HepG2 (cell line): ENCODE measurements at regions not wholly inside any gene's neighbourhood (a gene's known extent, or its start where the extent isn't known, plus 50 kb on each side); places are given as distances from the start of the nearest gene placed in this dataset.

ENCODE experiments used
- ATF7 ChIP-seq, 2 experiments: fragments of 450-650 bp in 1 of 2; sonication (generic) in 1 of 2; formaldehyde crosslinking in 1 of 2; IDR thresholded peaks; 2 replicates each; pipeline versions ENCODE4 v1.4.0 to v1.6.1; 2016 to 2020; ENCODE audit warnings: antibody characterized with exemption in 1 of 2, mild to moderate bottlenecking in 1 of 2, missing genetic modification reagents in 1 of 2
- CHD4 ChIP-seq: fragments of 200-600 bp; sonication (generic); IDR thresholded peaks from 2 replicates; pipeline ENCODE4 v1.7.0; 2017; ENCODE audit warnings: mild to moderate bottlenecking, low read length, borderline replicate concordance
- ETV6 ChIP-seq: sonication (generic); formaldehyde crosslinking; conservative IDR thresholded peaks from 2 replicates; pipeline ENCODE4 v1.4.0; 2020; ENCODE audit warnings: missing genetic modification reagents
- FOXJ3 ChIP-seq: sonication (generic); formaldehyde crosslinking; IDR thresholded peaks from 2 replicates; pipeline ENCODE4 v1.4.0; 2020; ENCODE audit warnings: missing genetic modification reagents, mild to moderate bottlenecking, borderline replicate concordance
- FOXM1 ChIP-seq: sonication (generic); formaldehyde crosslinking; IDR thresholded peaks from 2 replicates; pipeline ENCODE4 v1.5.0; 2020; ENCODE audit warnings: missing genetic modification reagents
- GFI1 ChIP-seq: sonication (generic); formaldehyde crosslinking; IDR thresholded peaks from 2 replicates; pipeline ENCODE4 v1.5.0; 2020; ENCODE audit warnings: missing genetic modification reagents, mild to moderate bottlenecking, borderline replicate concordance
- GZF1 ChIP-seq: sonication (generic); formaldehyde crosslinking; IDR thresholded peaks from 2 replicates; pipeline ENCODE4 v1.5.1; 2020; ENCODE audit warnings: mild to moderate bottlenecking, missing genetic modification reagents
- HOXA3 ChIP-seq: sonication (generic); formaldehyde crosslinking; IDR thresholded peaks from 2 replicates; pipeline ENCODE4 v1.5.0; 2020; ENCODE audit warnings: missing genetic modification reagents
- NR2F1 ChIP-seq, 2 experiments: fragments of 450-650 bp in 1 of 2; formaldehyde crosslinking in 1 of 2; IDR thresholded peaks; 2 replicates each; pipeline versions ENCODE4 v1.5.0 to v1.6.1; 2016 to 2020; ENCODE audit warnings: mild to moderate bottlenecking in 1 of 2, missing compliant biosample characterization in 1 of 2, missing genetic modification reagents in 1 of 2, moderate library complexity in 1 of 2
- PHF21A ChIP-seq: sonication (generic); formaldehyde crosslinking; IDR thresholded peaks from 2 replicates; pipeline ENCODE4 v1.5.0; 2020; ENCODE audit warnings: mild to moderate bottlenecking, missing genetic modification reagents
- PHF5A ChIP-seq: IDR thresholded peaks from one replicate; pipeline ENCODE4 v1.6.1; 2018; ENCODE audit warnings: low read depth, missing genetic modification reagents; ENCODE audit not compliant: unreplicated experiment
- SMAD3 ChIP-seq: sonication (generic); formaldehyde crosslinking; IDR thresholded peaks from 2 replicates; pipeline ENCODE4 v1.4.0; 2020; ENCODE audit warnings: missing genetic modification reagents
- SP140L ChIP-seq: sonication (generic); formaldehyde crosslinking; IDR thresholded peaks from 2 replicates; pipeline ENCODE4 v1.4.0; 2020; ENCODE audit warnings: missing genetic modification reagents, borderline replicate concordance
- ZFX ChIP-seq: sonication (generic); formaldehyde crosslinking; IDR thresholded peaks from 2 replicates; pipeline ENCODE4 v1.4.0; 2020; ENCODE audit warnings: mild to moderate bottlenecking, low read depth, missing genetic modification reagents, moderate library complexity
- ZMYM2 ChIP-seq: sonication (generic); formaldehyde crosslinking; IDR thresholded peaks from 2 replicates; pipeline ENCODE4 v1.8.0; 2022; ENCODE audit warnings: mild to moderate bottlenecking, missing genetic modification reagents
- ZNF160 ChIP-seq: sonication (generic); formaldehyde crosslinking; IDR thresholded peaks from 2 replicates; pipeline ENCODE4 v1.8.0; 2022; ENCODE audit warnings: mild to moderate bottlenecking, inconsistent platforms, missing genetic modification reagents
- ZNF317 ChIP-seq: sonication (generic); formaldehyde crosslinking; IDR thresholded peaks from 2 replicates; pipeline ENCODE4 v1.5.0; 2020; ENCODE audit warnings: mild to moderate bottlenecking, missing genetic modification reagents
- ZNF367 ChIP-seq: sonication (generic); formaldehyde crosslinking; IDR thresholded peaks from 2 replicates; pipeline ENCODE4 v1.4.0; 2020; ENCODE audit warnings: missing genetic modification reagents, borderline replicate concordance
- ZSCAN21 ChIP-seq: sonication (generic); formaldehyde crosslinking; IDR thresholded peaks from 2 replicates; pipeline ENCODE4 v1.8.0; 2022; ENCODE audit warnings: mild to moderate bottlenecking, missing genetic modification reagents, moderate library complexity, borderline replicate concordance
- TF ChIP-seq, protein P1 (sequence below): sonication (generic); formaldehyde crosslinking; conservative IDR thresholded peaks from 2 replicates; pipeline ENCODE4 v1.5.0; 2020; ENCODE audit warnings: missing genetic modification reagents
- TF ChIP-seq, protein P2 (sequence below), 2 experiments: fragments of 450-650 bp in 1 of 2; sonication (generic) in 1 of 2; formaldehyde crosslinking; IDR thresholded peaks; 2 replicates each; pipeline versions ENCODE4 v1.5.0 to v1.8.0; 2020 to 2022; ENCODE audit warnings: mild to moderate bottlenecking in 1 of 2, missing genetic modification reagents in 1 of 2
- TF ChIP-seq, protein P3 (sequence below): sonication (generic); formaldehyde crosslinking; IDR thresholded peaks from 2 replicates; pipeline ENCODE4 v1.4.0; 2020; ENCODE audit warnings: missing genetic modification reagents

DNA sequence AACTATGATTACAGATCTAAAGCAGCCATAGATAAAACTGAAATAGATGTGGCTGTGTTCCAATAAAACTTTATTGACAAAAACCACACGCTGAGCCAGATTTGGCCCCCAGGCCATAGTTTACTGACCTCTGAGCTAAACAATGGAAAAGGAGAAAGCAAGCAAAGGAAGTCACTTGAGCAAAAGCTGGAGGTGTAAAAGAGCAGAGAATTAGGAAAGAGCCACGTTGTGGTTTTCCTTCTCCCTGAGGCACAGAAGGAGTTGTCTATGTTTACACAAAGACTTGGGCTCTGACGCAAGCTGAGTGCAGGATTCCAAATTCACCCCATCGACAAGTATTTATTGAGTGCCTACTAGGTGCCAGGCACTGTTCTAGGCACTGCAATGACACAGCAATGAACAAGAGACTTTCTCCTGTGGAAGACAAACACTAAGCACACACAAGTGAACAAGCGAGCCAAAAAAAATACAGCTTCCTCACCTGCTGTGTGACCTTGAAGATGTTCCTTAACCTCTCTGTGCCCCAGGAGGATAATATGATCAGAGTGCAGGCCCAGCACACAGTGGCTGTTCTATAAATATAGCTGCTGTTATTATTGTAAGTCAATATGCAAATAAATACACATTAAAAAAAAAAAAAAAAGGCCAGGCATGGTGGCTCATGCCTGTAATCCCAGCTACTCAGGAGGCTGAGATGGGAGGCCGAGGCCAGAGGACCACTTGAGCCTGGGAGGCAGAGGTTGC is 75.4 kb upstream of the PTPN1 start (continued):
- TF ChIP-seq ZSCAN21 (CRISPR knock-in tag): no peak
- peak; percentile 82 for TF ChIP-seq ZMYM2 (CRISPR knock-in tag)
- TF ChIP-seq PHF21A (CRISPR knock-in tag): peak; percentile 14; the same call in 1 of the 2 replicates
- peak; percentile 37 to 73; a peak in 3 of 4 replicates for TF ChIP-seq NR2F1 (CRISPR knock-in tag; IDR thresholded peaks at IDR 0.05)
- no peak for TF ChIP-seq GZF1 (CRISPR knock-in tag)
- TF ChIP-seq ETV6 (CRISPR knock-in tag): no peak
- TF ChIP-seq FOXJ3 (CRISPR knock-in tag): no peak
- TF ChIP-seq ZNF317 (CRISPR knock-in tag): no peak
- TF ChIP-seq, protein P1, sequence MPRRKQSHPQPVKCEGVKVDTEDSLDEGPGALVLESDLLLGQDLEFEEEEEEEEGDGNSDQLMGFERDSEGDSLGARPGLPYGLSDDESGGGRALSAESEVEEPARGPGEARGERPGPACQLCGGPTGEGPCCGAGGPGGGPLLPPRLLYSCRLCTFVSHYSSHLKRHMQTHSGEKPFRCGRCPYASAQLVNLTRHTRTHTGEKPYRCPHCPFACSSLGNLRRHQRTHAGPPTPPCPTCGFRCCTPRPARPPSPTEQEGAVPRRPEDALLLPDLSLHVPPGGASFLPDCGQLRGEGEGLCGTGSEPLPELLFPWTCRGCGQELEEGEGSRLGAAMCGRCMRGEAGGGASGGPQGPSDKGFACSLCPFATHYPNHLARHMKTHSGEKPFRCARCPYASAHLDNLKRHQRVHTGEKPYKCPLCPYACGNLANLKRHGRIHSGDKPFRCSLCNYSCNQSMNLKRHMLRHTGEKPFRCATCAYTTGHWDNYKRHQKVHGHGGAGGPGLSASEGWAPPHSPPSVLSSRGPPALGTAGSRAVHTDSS (CRISPR knock-in tag): no peak
- TF ChIP-seq HOXA3 (CRISPR knock-in tag): peak; percentile 41; the same call in 1 of the 2 replicates
- TF ChIP-seq, protein P2, sequence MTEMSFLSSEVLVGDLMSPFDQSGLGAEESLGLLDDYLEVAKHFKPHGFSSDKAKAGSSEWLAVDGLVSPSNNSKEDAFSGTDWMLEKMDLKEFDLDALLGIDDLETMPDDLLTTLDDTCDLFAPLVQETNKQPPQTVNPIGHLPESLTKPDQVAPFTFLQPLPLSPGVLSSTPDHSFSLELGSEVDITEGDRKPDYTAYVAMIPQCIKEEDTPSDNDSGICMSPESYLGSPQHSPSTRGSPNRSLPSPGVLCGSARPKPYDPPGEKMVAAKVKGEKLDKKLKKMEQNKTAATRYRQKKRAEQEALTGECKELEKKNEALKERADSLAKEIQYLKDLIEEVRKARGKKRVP (CRISPR knock-in tag; IDR thresholded peaks at IDR 0.05): peak in 1 of 2 experiments; percentile 73; a peak in 2 of 4 replicates
- TF ChIP-seq ZNF160 (CRISPR knock-in tag): no peak
- TF ChIP-seq PHF5A (CRISPR knock-in tag): peak; percentile 42
- TF ChIP-seq SMAD3 (CRISPR knock-in tag): 0 out of 2 replicates have a peak, but pooled peaks have one; percentile 33
- TF ChIP-seq CHD4: peak; percentile 91
- TF ChIP-seq ZNF367: no peak
- TF ChIP-seq ATF7 (IDR thresholded peaks at IDR 0.05): no peak
- no peak for TF ChIP-seq ATF7 (CRISPR knock-in tag; IDR thresholded peaks at IDR 0.05)
- TF ChIP-seq, protein P3, sequence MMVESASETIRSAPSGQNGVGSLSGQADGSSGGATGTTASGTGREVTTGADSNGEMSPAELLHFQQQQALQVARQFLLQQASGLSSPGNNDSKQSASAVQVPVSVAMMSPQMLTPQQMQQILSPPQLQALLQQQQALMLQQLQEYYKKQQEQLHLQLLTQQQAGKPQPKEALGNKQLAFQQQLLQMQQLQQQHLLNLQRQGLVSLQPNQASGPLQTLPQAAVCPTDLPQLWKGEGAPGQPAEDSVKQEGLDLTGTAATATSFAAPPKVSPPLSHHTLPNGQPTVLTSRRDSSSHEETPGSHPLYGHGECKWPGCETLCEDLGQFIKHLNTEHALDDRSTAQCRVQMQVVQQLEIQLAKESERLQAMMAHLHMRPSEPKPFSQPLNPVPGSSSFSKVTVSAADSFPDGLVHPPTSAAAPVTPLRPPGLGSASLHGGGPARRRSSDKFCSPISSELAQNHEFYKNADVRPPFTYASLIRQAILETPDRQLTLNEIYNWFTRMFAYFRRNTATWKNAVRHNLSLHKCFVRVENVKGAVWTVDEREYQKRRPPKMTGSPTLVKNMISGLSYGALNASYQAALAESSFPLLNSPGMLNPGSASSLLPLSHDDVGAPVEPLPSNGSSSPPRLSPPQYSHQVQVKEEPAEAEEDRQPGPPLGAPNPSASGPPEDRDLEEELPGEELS (CRISPR knock-in tag): peak; percentile 75
- 0 out of 2 replicates have a peak, but pooled peaks have one; percentile 6 for TF ChIP-seq ZFX (CRISPR knock-in tag)
- no peak for TF ChIP-seq FOXM1 (CRISPR knock-in tag)
- no peak for TF ChIP-seq SP140L
- TF ChIP-seq GFI1: peak; percentile 46; the same call in 1 of the 2 replicates
